RKO (cell line): ENCODE measurements at regions not wholly inside any gene's neighbourhood (a gene's known extent, or its start where the extent isn't known, plus 50 kb on each side); places are given as distances from the start of the nearest gene placed in this dataset.
A peak's percentile ranks its signal among the peaks of the same experiment; 100 is the strongest.

ENCODE experiments used
- DNase-seq: peaks from one replicate; pipeline ENCODE4 v3.0.0-alpha.2; 2016; ENCODE audit warnings: low spot score

DNA sequence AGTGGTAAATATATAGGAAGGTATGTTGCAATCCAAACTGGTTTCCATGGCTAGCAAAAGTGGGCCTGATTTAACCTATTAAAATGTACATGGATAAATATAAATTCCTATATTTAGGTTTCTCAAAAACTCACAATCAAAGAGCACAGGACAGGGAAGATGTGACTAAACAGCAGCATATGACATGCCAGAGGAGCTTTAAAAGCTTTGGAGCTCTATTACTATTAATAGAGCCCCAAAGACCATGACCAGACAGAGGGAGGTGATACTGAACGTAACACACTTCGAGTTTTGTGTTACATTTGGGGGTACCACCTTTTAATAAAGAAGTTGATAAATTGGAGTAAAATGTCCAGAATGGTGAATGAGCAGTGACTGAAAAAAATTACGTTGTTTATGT lies 179.5 kb upstream of the SLC14A2 start:
- DNase-seq, result no peak

DNA sequence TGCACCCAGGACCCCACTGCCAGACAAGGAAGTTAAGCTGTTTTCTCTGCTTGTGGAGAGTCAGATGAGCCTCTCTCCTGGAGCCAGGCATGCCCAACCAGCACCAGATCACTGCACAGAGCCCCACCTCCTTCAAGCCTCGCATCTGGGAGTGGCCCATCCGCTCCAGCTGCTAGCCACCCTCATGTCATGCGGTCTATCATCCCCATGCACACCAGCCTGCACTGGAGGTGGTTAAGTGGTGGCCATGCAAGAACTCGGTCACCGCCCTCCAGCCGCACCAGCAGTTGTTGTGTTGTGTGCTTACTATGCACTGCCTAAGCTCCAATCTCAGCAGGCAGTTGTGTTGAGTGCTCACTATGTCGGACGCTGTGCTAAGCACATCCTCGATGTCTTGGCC lies 177.9 kb upstream of the SLC14A2 start:
- DNase-seq, result no peak

DNA sequence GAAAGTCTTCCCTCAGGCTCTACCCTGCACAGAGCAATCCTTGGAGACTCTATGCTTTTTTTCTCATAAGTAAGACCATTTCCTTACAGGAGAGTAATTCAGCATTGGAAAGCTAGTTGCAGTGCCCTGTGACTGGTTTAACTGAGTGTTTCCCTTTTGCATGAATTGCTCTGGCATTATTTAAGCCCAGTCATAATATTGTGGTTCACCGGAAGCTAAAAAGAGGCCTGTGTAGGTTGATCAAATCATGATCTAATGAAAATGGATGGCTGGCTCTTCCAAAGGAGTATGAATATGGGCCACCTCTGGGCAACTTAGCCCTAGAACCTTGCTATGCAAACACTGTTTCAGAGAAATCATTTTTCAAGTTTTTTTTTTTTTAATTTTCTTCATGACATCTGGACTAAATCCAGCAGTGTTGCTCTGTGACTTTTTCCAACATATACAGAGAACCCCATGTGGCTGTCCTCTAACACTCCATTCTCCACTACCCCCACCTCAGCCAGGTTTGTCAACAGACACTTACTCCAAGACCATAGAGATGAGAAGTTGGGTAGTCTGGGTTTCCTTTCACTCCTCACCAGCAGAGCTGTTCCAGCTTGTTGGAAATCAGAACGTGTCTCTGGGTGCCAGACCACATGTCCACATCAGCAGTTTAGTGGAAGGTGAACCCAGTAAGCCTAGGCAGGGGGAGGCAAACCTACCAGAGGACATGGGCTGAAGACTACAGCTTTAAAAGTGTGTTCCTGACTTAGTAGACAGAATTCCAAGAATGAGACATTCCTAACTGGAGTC lies 175.2 kb upstream of the SLC14A2 start:
- no peak for DNase-seq

DNA sequence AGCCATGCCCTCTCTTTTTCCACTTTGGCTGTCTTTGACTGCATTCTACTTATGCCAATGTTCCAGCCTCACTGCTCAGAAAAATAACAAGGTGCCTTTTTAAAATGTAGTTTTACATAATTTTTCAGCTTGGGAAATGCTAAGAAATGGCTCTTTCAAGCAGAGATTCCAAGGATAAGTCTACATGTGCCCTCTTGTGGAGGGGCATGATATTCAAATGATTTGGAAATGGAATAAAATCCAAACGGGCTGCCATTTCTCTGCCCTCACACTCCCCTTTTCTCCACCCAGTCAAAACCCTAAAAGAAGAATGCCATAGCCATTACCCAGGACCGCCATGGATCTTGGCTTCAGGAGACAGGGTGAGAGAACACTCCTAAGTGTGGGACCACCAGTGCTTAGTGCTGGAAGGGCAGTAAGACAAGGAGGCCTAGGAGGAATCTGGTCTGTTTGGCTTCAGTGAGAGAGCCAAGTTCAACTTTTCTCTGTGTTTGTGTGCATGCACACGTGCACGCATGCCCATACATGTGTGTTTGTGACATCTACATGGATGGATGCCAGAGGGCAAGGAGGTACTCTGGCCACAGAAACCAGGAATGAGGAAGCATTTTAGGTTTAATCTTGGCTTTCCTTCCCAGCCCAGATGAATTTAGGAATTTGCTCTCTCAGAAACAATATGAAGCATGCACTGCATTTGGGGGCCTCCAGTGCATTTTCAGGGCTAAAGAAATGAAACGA lies 174.0 kb upstream of the SLC14A2 start:
- peak; percentile 7 for DNase-seq

DNA sequence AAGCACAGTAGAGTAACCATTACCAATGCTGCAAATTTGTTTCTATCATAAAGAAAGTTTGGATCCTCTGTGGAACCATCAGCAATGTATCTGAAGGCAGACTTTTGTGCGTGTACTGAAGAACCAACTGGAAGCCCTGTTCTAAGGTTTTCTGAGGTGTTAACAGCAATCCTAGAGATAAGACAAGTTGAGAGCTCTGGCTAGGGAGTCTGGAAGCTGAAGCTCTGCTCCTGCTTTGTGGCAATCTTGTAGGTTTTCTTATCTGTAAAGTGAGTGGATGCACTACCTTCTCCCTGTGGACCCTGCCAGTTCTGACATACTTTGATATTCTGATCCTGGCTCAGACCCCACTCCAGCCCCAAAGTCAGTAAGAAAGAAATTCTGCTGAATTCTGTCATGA lies 171.2 kb upstream of the SLC14A2 start:
- DNase-seq, result no peak

DNA sequence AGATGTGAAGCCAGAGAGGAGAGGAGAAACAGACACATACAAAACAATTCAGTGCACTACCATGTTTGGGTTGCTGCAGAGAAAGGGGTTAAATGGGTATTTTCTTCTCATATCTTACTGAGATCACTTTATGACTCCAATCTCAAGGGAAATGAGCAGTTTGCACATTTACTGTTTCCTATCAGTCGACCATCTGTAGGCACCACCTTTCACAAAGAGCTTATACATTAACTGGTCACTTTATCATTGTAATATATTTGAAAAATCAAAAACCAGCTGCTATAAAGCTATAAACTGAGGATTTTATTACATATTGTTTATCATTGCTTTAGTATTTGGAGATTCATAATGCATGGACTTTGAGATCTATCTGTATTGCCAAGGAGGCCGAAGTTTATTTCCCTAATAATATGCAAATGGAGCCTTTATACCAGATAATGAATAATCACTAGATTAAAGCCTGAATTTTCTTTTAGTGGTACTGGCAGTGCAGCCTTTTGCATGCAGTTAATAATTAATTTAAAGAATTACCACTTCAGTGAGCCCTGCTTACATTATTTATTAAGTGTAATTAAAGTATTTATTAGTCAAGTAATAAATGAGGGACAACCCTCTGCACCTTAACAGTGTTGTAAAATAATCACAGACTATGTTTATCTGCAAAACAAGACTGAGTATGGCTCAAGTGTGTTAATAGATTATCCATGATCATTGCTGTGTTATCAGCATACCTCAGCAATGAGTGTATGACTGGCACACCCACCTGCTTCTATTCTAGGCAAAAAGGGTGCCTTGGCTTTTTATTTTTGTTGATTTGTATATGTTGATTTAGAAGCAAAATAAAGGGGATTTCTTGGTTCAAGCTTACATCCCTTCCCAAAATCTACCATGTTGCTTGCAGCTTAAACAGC lies 167.7 kb upstream of the SLC14A2 start:
- no peak for DNase-seq

DNA sequence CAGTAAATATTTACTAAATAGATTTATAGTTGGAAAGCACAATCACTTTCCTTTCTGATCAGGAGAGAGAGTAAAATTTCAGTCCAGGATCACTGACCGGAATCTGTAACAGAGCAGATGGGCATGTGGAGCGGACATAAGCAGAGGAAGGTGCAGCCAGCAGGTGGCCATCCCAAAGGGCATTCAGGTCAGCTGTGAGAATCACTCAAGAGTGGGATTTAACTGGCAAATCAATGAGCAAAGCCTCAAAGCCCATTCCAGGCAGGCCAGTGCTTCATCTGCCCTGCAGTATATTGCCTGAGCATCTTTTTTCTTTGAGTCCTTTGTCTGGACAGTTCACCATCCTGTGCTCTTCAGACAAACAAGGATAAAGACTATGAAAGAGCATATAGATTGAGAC lies 166.4 kb upstream of the SLC14A2 start:
- DNase-seq, result no peak

DNA sequence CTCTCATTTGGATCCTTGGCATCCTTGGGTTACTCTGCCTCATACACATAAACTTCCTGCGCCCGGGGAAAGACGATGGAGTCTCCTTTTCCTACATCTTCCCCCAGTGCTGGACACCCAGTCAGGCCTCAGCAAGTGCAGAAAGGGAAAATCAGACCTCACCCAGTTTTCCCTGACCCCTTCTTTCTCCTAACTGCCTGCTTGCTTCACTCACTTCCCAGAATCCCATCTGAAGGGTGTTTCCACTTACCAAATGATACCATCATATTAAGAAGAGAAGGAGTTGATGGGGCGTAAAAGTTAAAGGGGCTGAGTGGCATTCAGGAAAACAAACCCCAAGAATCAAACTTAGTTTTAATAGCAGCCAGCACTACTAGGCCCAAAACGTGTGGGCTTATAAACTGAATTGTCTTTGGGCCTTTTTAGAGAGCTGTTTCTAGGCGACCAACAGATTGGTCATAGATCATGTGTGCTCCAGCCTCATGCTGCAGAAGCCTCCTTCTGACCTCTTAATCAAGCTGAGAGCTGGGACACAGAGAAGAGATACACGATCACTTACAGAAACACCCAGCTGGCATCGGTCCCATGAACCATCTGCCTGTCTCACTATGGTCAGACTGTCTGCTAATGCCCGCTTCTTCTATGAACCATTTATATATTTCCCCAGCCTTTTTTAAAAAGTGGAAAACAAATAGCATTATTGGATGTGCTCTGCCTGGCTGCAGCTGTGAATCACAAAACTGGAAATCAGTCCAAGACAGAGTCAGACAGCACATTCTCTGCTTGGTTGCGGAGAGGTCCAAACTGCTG lies 165.7 kb upstream of the SLC14A2 start:
- DNase-seq, result no peak

DNA sequence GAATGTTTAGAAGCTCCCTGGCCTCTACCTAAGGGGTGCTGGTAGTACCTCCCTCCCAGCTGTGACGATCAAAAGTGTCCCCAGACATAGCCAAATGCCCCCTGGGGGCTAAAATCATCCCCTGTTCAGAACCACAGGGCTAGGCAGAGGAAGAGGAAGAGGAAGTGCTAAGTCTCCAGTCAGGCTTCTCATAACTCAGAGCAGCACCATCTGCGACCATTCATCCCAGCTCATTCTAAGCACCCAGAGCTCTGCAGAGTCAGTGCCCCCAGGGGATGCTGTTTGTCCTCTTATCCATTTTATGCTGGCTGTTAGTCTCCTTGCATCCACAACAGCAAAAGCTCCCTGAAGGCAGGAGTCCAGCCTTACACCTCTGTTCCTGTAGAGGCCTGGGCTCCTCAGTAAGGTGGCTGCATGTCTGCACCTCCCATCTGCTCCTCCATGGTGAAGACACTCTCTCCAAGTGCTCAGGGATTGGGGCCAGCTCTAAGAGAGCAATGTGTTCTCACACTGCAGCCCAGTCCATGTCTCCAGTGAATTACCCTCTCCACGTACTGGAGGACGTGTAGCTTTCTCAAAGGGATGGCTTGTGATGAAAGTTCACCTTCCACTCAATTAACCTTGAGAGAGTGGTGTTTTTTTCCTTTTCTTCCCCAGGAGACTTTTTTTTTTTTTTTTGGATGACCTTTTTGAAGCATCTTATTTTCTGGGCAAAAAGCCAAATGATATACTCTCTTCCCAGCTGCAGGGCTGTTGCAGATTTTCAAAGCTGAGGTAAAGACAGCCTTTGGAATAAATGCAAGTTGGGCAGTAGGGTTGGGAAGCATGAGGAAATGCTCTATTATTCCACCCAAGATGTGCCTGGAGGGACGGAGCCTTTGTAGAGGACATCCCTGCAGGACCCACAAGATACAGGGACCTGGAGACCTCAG lies 158.9 kb upstream of the SLC14A2 start:
- no peak for DNase-seq

DNA sequence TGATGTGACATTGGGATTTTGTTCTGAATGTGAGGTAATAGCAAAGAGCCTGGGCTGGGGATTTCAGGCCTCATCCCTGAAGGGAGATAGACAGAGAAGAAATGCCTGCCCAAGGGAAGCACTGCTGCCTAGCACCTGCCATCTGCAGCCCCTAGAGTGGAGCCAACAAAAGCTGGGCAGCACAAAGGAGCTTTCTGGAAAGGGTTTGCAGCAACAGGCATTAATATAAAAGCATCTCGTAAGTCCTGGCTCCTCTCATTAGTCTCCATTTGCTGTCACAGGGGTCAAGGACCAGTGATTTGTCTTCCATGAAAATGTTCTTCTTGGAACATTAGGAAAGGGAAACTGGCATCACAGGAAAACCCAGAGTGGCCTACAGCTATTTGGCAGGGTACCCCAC lies 157.2 kb upstream of the SLC14A2 start:
- DNase-seq, result no peak

DNA sequence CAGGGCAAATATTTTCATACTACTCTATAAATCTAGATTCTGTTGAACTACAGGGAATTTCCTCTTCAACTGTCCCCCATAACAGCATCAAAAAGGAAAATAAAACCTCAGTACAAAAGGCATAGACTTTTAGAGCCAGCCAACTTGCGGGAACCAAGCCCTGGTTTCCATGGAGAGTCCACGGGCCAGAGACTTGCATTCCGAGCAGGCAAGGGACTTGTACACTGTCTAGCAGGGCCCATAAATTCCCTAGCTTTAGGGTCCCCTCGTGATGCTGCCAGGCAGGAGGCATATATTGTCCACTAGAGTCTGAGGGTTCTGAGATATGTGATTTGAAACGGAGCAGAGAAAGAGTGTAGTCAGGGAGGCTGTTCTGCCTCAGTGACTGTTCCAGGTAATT lies 153.1 kb upstream of the SLC14A2 start:
- DNase-seq, result no peak

DNA sequence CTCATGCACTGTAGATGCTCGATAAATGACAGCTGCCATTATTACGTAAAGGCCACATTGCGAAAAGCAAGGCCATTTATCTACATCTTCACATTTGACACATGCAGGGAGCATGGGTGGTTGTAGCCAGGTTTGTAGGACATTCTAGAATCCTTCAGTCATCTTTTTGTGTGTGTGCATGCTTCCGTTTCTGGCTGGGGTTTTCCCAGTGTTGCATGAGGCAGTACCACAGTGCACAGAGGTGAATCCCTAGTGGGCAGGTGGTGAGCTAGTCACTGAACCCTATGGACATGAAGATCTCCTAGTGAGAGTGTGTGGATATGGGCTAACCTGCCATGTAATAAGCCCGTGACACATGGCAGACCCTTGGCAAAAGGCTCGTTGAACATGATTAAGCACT lies 151.8 kb upstream of the SLC14A2 start:
- no peak for DNase-seq

DNA sequence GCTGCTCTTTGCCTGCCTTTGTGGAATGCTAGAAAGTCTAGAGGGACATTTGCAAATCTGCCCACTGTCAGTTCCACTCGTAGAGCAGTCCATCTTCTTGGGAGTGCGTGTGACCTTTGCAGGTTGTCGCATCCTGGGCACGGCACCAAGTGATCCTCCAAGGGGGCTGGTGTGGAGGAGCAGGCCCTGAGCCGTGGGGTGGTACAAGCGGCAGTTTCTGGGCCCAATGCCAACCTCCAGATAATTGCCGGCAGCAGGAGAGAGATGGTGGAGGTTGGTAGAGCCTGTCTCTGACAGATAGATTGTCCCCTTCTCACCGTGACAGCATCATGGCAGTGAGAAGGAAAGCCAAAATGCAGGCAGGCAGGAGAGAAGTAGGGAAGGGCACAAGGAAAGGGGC lies 150.7 kb upstream of the SLC14A2 start:
- DNase-seq, result no peak

DNA sequence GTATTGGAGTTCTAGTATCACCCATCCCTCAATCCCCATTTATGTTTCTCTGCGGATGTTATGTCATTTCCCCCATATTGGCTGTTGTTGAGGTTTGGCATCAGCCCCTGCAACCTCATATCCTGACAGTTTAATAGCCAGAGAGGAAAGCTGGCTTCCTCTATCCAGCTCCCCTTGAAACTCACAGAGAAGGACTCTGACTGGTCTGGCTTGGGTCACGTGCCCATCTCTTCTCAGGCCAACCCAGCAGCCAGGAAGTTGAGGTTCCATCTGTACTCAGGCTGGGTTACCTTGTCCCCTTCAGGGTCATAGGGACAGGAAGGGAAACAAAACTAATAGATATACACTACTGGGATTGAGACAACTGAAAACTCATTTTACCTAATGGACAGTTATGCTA lies 148.0 kb upstream of the SLC14A2 start:
- no peak for DNase-seq

DNA sequence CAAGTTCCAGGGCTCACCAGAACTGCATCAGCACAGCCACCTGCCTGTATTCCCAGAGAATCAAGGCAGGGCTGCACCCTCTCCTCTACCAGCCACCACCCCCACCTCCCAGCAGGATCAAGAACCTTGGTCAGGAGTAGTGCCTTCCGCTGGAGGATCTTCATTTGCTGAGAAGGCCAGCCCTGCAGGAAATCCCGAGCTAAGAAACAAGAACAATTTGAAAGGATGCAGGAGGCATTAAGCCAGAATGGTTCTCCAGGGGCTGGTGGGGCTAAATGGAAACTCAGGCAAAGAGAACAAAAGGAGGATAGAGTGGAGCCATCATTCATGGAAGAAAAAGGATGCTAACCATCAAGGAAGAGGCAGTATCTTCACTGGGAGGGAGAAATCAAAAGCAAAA lies 147.3 kb upstream of the SLC14A2 start:
- DNase-seq, result no peak

DNA sequence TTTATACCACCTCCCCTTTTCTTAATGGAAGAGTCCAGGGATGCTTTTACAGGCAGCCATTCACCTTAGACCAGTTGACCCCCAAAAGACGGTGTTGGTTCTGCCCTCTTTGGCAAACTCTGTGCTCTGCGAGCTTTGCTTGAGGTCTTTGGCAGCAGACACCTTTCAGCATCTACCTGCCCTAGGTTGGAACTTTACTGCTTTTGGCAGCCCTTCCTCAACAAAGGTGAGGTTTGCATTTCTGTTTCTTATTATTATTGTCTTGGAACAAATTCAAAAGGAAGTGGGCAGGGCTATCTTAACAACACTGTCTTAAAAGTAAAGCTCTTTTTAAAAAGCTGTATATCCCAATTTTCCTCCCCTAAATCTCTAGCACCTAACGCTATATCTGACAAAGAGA lies 136.4 kb upstream of the SLC14A2 start:
- DNase-seq, result no peak

DNA sequence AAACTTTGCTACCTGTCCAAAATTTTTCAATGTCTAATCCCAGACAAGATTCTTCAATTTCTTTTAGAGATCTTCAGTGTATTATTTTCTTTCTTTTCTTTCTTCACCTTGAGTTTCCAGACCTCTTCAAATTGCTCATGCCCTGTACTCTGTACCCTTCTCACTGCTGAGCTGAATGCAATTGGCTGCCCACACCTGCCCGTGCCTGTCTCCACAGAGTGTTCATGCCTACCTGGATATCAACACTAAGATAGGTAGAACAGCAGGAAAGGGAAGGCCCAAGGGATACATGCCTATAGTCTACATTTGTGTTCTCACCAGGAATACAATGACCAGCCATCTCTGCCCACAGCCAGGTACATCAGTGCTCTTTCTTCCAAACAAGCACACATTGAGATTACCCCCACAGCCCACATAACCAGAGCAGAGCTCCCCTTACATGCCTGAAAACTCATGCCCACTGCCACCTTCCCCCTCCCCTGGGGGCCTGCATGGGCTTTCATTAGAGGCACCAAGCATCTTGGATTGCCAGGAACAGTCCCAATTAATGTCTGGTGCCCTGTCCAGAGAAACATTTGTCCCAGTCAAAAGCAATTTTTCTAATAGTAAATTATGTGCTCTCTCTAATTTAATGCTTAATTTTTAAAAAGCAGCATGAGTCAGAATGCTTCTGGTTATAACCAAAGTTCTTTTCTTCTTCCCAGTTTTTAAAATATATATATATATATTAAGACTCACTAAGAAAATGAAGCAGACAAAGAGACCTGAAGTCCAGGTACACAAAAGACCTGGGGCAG lies 134.9 kb upstream of the SLC14A2 start:
- no peak for DNase-seq

DNA sequence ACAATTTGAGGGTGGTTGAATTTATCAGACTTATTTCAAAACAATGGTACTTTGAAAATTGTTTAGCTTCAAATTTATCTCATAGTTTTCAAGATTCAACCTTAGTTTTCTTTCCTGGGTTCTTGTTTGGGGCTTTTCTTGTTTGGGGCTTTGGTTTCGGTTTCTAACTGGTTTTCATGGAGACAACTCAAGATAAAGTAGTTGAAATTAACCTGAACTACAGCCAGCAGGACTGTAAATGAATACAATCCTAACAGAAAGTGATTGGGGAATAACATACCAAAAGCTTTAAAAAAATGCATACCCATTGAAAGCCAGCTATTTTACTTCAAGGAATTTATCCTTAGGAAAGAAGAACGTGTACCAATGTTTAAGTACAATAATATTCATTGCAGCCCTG lies 133.5 kb upstream of the SLC14A2 start:
- no peak for DNase-seq

DNA sequence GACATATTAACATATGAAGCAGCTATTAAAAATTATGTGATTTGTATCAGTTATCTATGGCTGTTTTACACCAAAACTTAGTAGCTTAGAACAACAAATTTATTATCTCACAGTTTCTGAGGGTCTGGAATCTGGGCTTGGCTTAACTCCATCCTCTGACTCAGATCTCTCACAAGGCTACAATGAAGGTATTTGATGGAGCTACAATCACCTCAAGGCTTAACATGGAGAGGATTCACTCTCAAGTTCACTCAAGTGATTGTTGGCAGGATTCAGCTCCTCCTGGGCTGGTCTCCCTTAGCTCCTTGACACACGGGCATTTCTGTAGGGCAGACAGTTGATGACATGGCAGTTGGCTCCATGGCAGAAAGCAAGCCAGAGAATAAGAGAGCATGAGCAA lies 133.0 kb upstream of the SLC14A2 start:
- DNase-seq, result no peak

DNA sequence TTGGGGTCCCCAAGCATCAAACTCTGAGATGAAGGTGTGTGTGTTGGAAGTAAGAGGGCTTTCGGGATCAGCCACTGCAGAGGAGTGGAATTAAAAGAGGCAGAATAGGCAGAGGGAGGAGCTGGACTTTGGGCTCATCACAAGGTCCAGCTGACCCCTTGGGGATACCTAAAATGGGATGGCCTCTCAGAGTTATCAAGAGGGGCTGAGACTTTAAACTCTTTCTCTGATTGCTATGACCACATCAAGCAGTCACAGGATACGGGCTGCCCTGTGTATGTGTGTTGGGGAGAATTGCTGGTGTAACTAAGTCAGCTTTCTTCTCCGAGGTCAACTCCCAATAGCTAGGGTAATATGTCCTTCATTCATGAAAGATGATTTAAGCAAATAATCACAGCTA lies 127.7 kb upstream of the SLC14A2 start:
- DNase-seq, result no peak
